ENCODE measurements at regions not wholly inside any gene's neighbourhood (a gene's known extent, or its start where the extent isn't known, plus 50 kb on each side); places are given as distances from the start of the nearest gene placed in this dataset.

GRCh38 chr5:174204535-174205313, 159.2 kb downstream of the NSG2 start:
- Histone ChIP-seq H3K4me3 (replicated peaks in 1 of 2; ENCODE audit: low read depth in 1 of 2, low read length in 2 of 2) (no peak overlapping the region), H4K20me1 (ENCODE audit: insufficient read depth) (no peaks in the 10 kb centered on the region), H3K4me1 (ENCODE audit: control insufficient read depth in 1 of 2, insufficient read depth in 2 of 2, low read length in 2 of 2) (no peaks in the 10 kb centered on the region), H3K9me3 (ENCODE audit: control insufficient read depth in 1 of 2, insufficient read depth in 1 of 2, low read depth in 1 of 2, low read length in 2 of 2) (no peaks in the 10 kb centered on the region), H3K27ac (ENCODE audit: low read depth, low read length) (no peak overlapping the region), H3K4me2 (ENCODE audit: low read length) (no peak overlapping the region), H3K9me2 (ENCODE audit: insufficient read depth) (no peaks in the 10 kb centered on the region), H3K36me3 (ENCODE audit: control insufficient read depth in 1 of 2, insufficient read depth in 2 of 2, low read length in 2 of 2) (no peaks in the 10 kb centered on the region), H3K27me3 (ENCODE audit: insufficient read depth, low read length) (peaks cover 44% of the 10 kb centered on the region), H3K79me2 (ENCODE audit: insufficient read depth, low read length) (no peaks in the 10 kb centered on the region), H3K9ac (ENCODE audit: low read length) (no peak overlapping the region), H2AFZ (ENCODE audit: low read depth, low read length, poor library complexity, severe bottlenecking) (no peak overlapping the region)
- POLR2A ChIA-PET = no interaction called here
- CTCF ChIA-PET = no interaction called here
- ATAC-seq (no peak), DNase-seq (ENCODE audit: low read depth, low spot score) (no peak)
- intact Hi-C loops (cut with micrococcal nuclease) = no loop called here
- BruUV-seq (replicated peaks) = no TSS peak
- TF ChIP-seq CTCF (IDR thresholded peaks at IDR 0.05 in 2 of 3, conservative IDR thresholded peaks at IDR 0.05 in 1 of 3; ENCODE audit: borderline replicate concordance in 1 of 3, insufficient read depth in 1 of 3, low read depth in 2 of 3, low read length in 2 of 3) (no peak), FOSL1 (IDR thresholded peaks at IDR 0.05; ENCODE audit: low read depth) (no peak), SIN3A (IDR thresholded peaks at IDR 0.05; ENCODE audit: low read depth) (no peak)
- RAD21 ChIA-PET (ENCODE audit: low non-redundant PET in 1 of 2, low total read pairs in 2 of 2, uncharacterized antibody in 2 of 2, unreplicated experiment in 2 of 2) = no interaction called here

GRCh38 chr5:174205939-174206338, 160.4 kb downstream of the NSG2 start:
- intact Hi-C loops (cut with micrococcal nuclease) = no loop called here
- RAD21 ChIA-PET (ENCODE audit: low non-redundant PET in 1 of 2, low total read pairs in 2 of 2, uncharacterized antibody in 2 of 2, unreplicated experiment in 2 of 2) = no interaction called here
- peaks cover 57% of the 10 kb centered on the region for H3K27me3 ChIP-seq (ENCODE audit: insufficient read depth, low read length)
- no peak for TF ChIP-seq JUND (IDR thresholded peaks at IDR 0.05)
- no peak for TF ChIP-seq ZFX (IDR thresholded peaks at IDR 0.05)
- TF ChIP-seq RAD21 (IDR thresholded peaks at IDR 0.05; ENCODE audit: low read depth) = no peak
- no peak for TF ChIP-seq FOSL1 (IDR thresholded peaks at IDR 0.05; ENCODE audit: low read depth)
- no peak for TF ChIP-seq CTCF (IDR thresholded peaks at IDR 0.05 in 2 of 3, conservative IDR thresholded peaks at IDR 0.05 in 1 of 3; ENCODE audit: borderline replicate concordance in 1 of 3, insufficient read depth in 1 of 3, low read depth in 2 of 3, low read length in 2 of 3)
- TF ChIP-seq TCF7L2 (IDR thresholded peaks at IDR 0.05; ENCODE audit: borderline replicate concordance, extremely low read depth, insufficient read depth, insufficient read length) = no peak
- TF ChIP-seq CBX3 (IDR thresholded peaks at IDR 0.05; ENCODE audit: low read depth) = no peak
- TF ChIP-seq SP1 (IDR thresholded peaks at IDR 0.05; ENCODE audit: low read depth) = no peak
- TF ChIP-seq REST (IDR thresholded peaks at IDR 0.05; ENCODE audit: low read depth) = no peak
- no peak for TF ChIP-seq ATF3 (IDR thresholded peaks at IDR 0.05)
- no peak for TF ChIP-seq EGR1 (IDR thresholded peaks at IDR 0.05; ENCODE audit: low read depth)

More at GRCh38 chr5:174205939-174206338, 160.4 kb downstream of the NSG2 start:
- no peaks in the 10 kb centered on the region for H3K36me3 ChIP-seq (ENCODE audit: control insufficient read depth in 1 of 2, insufficient read depth in 2 of 2, low read length in 2 of 2)
- no peak overlapping the region for H3K27ac ChIP-seq (ENCODE audit: low read depth, low read length)
- ATAC-seq (no peak), DNase-seq (ENCODE audit: low read depth, low spot score) (no peak)
- no peaks in the 10 kb centered on the region for H3K4me1 ChIP-seq (ENCODE audit: control insufficient read depth in 1 of 2, insufficient read depth in 2 of 2, low read length in 2 of 2)
- H3K79me2 ChIP-seq (ENCODE audit: insufficient read depth, low read length) = no peaks in the 10 kb centered on the region
- ChIA-PET POLR2A (no interaction called here), CTCF (no interaction called here)
- no peak overlapping the region for H3K9ac ChIP-seq (ENCODE audit: low read length)
- no peak overlapping the region for H2AFZ ChIP-seq (ENCODE audit: low read depth, low read length, poor library complexity, severe bottlenecking)
- H4K20me1 ChIP-seq (ENCODE audit: insufficient read depth) = no peaks in the 10 kb centered on the region
- no peaks in the 10 kb centered on the region for H3K9me3 ChIP-seq (ENCODE audit: control insufficient read depth in 1 of 2, insufficient read depth in 1 of 2, low read depth in 1 of 2, low read length in 2 of 2)
- no peak overlapping the region for H3K4me2 ChIP-seq (ENCODE audit: low read length)
- H3K4me3 ChIP-seq (replicated peaks in 1 of 2; ENCODE audit: low read depth in 1 of 2, low read length in 2 of 2) = no peak overlapping the region
- H3K9me2 ChIP-seq (ENCODE audit: insufficient read depth) = no peaks in the 10 kb centered on the region
- no TSS peak for BruUV-seq (replicated peaks)

Measured in HCT116 (cell line).